Transverse colon (tissue), 3 donors: ENCODE measurements at regions not wholly inside any gene's neighbourhood (a gene's known extent, or its start where the extent isn't known, plus 50 kb on each side); places are given as distances from the start of the nearest gene placed in this dataset.

Experiments used
- POLR2A ChIP-seq: fragments of 450-650 bp; IDR thresholded peaks from one replicate; pipeline ENCODE4 v1.6.1; 2016; ENCODE audit warnings: antibody characterized with exemption, mild to moderate bottlenecking, moderate library complexity
- TF ChIP-seq, protein P1 (sequence below), 5 experiments: fragments of 200-600 bp in 3 of 5; fragments of 450-650 bp in 2 of 5; sonication (generic) in 3 of 5; IDR thresholded peaks; 1 replicate in 2 of 5; 2 replicates in 3 of 5; pipeline ENCODE4 v1.5.1; 2016 to 2017; ENCODE audit warnings: antibody characterized with exemption in 5 of 5, inconsistent platforms in 3 of 5, mild to moderate bottlenecking in 2 of 5, moderate library complexity in 1 of 5

DNA sequence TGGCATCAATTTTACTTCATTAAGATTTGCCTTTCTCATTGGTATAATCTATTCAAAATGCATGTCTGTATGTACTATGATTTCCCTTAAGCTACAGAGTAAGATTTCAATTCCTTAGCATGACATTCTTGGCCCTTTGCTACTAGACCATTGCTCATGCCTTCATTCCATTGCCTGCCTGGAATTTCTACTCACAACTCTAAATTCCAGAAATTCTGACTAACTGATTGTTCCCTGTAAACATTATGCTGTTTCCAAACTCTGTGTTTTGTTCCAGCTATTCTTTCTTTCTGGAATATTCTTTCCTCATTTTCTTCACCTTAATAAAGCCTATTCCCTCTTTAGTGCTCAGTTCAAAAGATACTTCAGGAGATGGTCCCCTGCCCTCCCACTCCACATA lies 568.8 kb upstream of the SEMA6A start:
- TF ChIP-seq, protein P1, sequence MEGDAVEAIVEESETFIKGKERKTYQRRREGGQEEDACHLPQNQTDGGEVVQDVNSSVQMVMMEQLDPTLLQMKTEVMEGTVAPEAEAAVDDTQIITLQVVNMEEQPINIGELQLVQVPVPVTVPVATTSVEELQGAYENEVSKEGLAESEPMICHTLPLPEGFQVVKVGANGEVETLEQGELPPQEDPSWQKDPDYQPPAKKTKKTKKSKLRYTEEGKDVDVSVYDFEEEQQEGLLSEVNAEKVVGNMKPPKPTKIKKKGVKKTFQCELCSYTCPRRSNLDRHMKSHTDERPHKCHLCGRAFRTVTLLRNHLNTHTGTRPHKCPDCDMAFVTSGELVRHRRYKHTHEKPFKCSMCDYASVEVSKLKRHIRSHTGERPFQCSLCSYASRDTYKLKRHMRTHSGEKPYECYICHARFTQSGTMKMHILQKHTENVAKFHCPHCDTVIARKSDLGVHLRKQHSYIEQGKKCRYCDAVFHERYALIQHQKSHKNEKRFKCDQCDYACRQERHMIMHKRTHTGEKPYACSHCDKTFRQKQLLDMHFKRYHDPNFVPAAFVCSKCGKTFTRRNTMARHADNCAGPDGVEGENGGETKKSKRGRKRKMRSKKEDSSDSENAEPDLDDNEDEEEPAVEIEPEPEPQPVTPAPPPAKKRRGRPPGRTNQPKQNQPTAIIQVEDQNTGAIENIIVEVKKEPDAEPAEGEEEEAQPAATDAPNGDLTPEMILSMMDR (IDR thresholded peaks at IDR 0.05): no peak
- TF ChIP-seq POLR2A: no peak
